ENCODE measurements at regions not wholly inside any gene's neighbourhood (a gene's known extent, or its start where the extent isn't known, plus 50 kb on each side); places are given as distances from the start of the nearest gene placed in this dataset.
"Not testable (repeated sequence)": the region's sequence is repeated elsewhere in the genome, so short reads cannot be mapped to it uniquely, and the experiment has no call there.

DNA sequence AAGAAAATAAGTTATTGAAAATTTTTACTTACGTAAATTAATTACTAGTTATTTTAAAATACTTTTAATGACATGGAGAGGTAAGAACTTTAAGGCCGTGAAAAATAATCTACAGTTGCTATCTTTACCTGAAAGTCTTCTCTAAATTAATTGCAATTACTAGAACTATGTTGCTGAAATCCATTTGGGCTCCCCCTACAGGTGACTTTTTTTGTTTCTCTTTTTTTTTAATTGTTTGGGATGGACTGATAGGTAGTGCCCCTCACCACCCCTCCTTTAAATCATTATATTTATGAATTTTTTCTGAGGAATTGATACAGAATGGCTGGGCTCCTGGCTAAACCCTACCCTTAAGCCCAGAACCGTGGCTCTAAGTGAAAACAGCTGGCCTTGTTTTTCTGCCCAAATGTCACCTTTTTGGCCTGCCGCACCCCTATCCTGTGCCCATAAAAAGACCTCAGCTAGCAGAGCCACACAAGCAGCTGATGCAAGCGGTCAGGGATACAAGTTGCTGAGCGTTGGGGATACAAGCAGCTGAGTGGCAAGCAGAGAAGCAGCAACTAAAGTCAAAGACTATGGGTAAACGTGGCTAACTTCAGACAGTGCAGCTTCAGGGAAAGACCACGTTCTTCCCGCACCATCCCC lies 315.2 kb upstream of the ACO1 start:
- no peak for DNase-seq

DNA sequence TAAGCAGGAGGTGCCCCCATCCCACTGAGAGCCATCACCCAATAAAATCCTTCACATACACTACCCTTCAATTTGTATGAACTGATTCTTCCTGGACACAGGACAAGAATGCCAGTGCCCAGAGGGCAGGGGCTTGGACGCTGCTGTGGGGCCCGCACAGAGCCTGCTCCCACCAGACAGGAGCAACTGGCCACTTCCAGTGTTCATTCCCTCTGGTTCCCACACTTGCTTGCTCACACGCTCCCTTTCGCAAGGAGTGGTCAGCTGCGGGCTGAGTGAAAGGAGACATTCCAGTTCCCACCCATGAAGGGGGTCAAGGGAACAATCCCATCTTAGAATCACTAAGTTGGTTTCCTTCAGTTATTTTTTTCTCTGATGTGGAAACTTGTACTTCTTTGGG lies 314.5 kb upstream of the ACO1 start:
- DNase-seq, result no peak

DNA sequence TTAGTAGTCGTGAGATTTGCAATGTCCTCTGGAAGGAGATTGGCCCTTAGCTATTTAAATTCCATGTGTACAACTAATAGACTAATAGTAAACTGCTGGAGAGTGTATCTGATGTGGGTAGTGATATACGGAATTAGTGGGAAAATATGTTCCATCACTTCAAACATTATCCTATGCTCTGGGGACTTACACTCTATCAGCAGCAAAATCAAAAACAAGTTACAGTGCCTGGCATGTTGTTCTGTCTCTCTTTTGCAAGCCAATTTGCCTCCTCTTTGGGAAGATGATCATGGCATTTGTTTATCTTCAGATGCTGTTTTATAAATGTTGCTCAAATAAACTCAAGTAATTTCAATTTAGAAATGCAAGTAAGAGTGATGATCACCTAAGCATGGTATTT lies 311.9 kb upstream of the ACO1 start:
- DNase-seq, result no peak

DNA sequence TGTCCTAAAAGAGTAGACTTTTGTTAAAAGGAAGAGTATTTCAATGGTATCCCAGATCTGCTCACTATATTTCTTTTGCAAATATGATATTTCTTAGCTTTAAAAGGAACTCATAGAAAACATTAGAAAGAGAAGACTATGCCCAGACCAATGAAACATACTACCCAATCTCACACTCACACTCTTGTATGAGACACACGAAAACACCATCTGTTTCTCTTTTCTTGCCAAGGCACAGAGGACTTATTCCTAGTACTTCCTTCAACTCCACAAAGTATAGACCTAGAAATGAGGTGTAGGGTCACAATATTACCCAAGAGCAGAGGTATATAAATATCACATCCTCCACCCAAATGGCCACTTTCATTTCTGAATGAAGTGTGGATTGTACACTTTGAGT lies 292.4 kb upstream of the ACO1 start:
- no peak for DNase-seq

DNA sequence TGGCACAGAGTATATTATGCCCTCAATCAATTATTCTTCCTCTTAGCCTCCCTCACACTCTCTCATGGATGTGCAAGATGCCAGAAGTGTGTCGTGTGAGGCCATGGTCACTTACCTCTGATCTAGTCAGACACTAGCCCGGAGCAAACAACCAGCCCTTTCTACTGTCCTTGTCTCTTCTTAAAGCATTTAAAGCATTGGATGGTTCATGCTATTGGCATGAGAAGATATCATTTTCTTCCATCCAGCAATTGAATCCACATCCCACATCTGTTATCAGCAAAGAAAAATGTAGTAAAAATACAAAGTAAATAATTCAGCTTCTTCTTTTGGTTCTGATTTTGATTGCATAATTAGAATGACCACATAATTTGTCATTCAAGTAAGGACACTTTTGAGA lies 267.2 kb upstream of the ACO1 start:
- DNase-seq, result no peak

DNA sequence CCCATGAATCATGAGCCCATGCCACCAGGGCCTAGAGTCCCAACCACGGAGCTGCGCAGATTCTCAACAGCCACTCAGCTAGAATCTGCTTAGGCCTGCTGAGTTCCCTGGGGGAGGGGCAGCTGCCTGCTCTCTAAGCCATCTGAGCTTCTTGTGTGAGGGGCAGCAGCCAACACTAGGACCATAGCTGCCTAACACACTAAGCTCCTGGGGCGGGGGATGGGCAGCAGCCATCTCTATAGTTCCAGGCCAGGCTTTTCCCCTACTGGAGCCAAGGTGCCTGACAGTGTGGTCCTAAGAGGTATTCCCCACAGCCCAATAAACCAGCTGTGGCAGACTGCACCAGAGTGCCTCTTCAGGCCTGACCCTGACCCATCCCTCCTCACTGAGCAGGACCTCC lies 255.9 kb upstream of the ACO1 start:
- no peak for DNase-seq

DNA sequence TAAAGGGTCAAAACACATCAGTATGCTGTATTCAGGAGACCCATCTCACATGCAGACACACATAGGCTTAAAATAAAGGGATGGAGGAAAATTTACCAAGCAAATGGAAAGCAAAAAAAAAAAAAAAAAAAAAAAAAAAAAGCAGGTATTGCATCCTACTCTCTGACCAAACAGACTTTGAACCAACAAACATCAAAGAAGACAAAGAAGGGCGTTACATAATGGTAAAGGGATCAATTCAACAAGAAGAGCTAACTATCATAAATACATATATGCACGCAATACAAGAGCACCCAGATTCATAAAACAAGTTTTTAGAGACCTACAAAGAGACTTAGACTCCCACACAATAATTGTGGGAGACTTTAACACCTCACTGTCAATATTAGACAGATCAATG lies 253.7 kb upstream of the ACO1 start:
- DNase-seq, result not testable (repeated sequence)

DNA sequence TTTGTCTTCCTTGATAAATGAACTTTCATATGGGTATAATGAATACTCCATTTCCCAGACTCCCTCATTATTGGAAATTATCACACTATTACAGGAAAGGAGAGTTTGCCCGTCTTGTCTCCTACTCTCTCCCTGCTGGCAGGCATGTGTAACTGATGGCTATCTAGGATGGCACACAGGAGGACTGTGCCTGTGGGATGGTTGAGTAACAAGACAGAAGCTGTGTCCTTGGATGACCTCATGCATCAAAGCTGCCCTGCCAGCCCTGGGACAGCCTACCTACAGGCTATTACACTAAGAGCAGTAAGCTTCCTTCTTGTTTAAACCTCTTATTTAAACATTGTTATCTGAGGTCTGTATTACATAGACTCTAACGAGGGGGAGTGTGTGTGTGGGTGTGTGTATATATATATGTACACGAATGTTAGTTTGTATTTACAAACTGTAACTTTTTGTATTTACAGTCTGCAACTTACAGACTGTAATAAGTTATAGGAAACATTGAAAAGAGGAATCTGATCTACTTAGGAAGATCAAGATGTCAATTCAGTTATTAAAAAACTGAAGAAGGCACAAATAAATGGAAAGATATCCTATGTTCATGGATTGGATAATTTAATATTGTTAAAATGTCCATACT lies 247.6 kb upstream of the ACO1 start:
- DNase-seq, result no peak

DNA sequence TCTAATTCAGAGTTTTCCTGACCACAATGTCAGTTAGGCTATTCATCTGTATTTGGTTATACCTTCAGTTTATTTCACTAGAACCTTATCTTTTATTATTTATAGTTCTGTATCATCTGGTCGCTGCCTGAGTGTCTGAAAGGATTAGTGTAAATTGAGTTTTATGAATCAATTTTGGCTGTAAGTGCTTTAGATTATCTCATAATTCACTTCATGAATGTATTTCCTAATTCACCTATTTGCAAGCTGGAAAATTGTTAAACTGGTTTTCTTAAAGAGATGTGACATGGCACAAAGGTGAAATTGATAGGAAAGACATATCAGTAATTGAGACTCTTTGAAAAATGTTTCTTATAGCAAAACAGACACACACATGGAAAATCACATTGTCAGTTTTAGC lies 242.4 kb upstream of the ACO1 start:
- no peak for DNase-seq

DNA sequence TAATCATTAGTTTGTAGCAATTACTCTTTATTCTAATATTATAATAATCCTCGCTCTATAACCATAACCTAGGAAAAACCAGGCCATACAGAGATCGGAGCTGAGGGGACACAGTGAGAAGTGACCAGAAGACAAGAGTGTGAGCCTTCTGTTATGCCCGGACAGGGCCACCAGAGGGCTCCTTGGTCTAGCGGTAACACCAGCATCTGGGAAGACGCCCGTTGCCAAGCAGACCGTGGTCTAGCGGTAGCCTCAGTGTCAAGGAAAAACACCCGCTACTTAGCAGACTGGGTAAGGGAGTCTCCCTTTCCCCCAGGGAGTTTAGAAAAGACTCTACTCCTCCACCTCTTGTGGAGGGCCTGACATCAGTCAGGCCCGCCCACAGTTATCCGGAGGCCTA lies 235.9 kb upstream of the ACO1 start:
- DNase-seq, result not testable (repeated sequence)

DNA sequence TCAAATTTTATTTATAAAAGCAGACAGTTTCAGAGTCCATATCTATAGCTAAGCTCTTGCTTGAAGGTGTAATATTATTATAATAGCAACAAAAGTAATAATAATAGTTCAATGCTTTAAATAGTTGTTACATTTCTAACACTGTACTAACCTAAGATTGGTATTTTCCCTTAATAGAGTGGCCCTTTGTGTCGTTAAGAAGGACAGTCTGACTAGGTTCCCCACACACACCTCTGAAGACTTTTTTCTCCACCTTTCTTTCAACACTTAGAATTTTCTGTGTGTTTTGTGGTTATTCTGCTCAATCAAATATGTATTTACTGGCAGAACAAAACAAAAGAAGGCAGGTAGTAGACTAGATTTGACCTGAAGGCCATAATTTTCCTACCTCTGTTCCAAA lies 223.2 kb upstream of the ACO1 start:
- DNase-seq, result no peak

DNA sequence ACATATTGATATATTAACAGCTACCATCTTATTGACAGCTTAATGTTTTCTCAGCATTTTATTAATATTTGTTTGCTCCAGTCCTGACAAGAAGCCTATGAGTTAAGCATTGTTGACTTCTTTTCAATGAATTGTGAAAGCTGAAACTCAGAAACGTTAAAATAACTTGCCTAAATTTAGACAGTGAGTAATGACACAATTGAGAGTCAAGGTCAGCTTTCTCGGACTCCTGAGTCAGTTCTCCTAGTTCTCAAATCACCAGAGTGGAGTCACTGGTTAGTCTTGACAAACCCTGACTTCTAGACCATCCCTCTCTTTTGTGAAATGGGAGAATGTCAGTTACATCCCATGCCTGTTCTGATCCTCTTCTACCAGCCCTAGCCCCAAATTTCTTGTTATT lies 222.7 kb upstream of the ACO1 start:
- DNase-seq, result no peak

DNA sequence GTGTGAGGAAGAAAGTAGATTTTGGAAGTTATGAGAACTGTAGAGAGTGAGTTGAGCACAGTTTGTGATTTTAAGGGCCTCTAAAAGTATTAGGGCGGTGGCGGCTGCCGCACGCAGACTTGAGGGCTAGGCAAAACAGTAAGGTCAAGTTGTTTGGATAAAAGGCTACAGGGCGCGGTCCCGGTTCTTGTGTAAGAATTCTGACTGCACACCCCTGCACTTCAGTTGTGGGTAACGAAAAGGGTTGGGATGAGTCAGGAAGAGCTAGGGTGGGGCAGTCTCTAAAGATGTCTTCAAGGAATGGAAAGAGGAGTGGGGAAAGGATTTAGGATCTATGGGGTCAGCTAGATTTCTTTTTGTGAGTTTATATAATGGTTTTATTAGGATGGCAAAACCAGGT lies 218.1 kb upstream of the ACO1 start:
- DNase-seq, result not testable (repeated sequence)

DNA sequence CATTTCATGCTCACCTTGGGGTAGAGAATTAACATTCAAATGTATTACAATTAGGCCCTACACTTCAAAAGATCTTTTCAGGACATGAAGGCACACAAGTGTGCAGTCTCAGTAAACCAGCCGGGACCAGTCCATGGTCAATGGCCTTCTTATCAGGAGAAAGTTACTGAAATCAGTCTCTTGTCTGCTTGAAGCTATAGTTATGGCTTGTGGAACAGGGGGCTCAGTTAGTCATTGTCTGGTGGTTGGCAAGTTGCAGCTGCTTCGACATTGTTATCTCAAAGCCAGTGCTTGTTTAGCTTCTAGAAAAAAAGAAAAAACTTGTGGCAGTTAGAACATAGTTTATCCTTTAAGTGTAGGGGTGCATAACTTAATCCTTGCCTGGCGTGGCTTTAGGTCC lies 213.1 kb upstream of the ACO1 start:
- DNase-seq, result no peak

DNA sequence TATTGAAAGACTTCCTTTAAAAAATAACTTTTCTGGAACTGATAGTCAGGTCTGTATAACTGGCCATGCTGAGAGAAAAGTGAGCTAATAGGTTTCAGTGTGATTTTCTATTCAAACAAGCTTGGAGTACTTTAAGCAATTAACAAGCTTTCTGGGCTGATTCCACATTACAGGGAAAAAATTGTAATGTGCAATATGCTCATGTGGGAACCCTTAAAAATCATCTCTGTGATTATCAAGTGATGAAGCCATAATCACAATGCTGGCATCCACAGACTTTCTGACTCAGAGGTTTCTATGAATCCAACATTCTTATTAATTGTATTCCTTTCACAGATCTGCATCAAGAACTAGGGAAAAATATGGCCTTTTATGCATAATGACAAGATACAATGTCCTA lies 212.2 kb upstream of the ACO1 start:
- DNase-seq, result no peak

DNA sequence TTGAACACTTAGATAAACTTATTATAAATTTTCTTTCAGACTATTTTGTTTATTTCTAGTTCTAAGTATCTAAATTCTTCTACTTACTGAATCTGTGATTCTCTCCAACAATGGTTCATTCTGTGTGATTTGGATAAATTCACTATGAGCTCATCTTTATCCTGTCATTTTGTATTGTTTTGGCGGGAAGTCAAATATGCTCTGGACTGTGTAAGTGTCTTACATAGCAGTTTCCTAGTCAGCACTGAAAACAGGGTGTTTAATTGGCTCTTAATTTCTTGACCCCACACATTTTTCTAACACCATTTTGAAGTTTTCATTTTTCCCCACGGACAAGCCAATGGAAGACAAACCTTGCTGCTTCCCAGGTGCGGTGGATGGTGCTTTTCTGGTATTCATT lies 207.0 kb upstream of the ACO1 start:
- DNase-seq, result peak; percentile 68

DNA sequence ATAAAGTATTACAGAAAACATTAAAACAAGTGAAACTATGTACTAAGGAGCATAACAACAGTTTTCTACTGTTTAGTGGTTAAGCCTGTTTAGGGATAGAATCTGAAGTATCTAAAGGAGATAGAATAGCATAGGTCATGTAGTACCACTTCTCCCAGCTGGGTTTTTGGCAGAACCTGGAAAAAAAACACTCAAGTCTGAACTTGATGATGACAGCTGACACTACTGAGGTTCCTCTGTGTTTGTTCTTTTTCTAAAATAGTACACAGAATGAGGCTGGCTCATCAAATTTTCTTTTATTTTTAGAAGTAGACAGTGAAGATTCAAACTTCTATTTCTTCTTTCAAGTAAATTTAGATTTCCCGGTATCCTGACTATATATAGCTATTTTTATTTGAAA lies 203.8 kb upstream of the ACO1 start:
- DNase-seq, result peak; percentile 8

DNA sequence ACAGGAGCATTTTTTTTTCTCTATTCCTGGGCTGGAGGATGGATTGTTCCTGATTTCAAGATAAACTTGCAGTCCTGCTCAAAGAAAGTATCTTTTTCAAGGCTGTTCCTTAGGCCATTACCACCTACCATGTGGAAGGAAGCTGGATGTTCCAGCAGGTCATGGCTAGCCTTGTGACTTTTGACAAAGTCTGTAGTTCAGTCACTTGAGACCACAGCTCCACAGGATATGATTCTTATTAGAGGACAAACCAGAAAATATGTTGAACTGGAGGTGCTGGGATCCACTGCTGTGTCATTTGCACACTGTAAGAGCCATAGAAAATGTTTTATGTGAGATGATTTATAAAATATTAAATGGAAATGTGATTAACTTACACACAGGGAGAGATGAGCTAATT lies 184.2 kb upstream of the ACO1 start:
- DNase-seq, result no peak

DNA sequence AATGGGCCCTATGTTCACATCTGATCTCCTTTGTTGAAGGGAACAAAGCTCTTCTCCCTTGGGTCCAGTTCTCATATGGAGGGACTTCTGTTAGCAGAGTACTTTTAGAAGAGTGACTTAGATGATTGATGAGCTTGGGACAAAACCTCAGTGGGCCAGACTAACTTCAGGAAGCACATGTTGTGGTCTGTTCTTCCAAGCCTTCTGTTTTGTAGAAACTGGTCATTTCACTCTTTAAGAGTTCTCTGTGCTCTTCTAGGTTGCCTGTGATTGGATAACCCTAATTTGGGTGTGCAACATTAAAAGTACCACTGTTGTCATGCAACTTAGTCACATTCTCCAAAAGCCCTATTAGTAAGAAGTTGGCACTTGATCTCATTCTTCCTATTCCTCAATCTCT lies 183.5 kb upstream of the ACO1 start:
- DNase-seq, result no peak

DNA sequence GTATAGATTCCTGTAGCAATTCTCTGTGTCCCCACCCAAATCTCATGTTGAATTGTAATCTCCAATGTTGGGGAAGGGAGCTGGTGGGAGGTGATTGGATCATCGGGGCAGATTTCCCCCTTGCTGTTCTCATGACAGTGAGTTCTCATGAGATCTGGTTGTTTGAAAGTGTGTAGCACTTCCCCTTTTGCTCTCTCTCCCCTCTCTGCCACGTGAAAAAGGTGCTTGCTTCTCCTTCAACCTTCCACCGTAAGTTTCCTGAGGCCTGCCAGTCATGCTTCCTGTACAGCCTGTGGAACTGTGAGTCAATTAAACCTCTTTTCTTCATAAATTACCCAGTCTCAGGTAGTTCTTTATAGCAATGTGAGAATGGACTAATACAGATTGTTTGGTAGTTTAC lies 175.3 kb upstream of the ACO1 start:
- not testable (repeated sequence) for DNase-seq

DNA sequence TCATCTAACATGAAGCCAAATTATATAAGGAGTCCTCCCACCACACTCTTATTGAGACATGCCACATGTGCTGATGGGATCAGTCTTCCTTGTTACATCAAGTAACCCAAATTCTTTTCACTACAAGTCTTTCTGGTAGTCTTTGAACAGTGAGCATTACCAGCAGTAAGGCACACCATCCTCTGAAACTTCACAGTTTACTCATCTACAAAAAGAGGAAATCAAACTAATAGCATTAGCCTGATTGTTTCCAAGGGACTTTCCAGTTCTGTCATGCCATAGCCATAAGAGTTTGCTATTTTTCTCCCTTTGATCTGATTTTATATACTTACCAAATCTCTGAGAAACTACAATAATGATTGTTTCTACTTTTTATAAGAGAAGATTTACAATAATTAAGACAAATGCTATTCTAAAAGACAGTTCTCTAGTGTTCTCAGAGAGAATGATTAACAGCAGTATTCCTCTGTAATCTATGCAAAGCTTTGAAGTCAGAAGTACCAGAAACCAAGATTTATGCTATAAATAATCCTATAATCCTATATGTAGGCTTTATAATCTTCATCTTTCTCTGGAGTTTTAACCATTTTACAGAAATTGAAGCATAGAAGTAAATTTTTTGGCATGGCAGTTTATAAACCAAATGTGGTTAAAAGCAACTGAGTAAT lies 166.2 kb upstream of the ACO1 start:
- no peak for DNase-seq

DNA sequence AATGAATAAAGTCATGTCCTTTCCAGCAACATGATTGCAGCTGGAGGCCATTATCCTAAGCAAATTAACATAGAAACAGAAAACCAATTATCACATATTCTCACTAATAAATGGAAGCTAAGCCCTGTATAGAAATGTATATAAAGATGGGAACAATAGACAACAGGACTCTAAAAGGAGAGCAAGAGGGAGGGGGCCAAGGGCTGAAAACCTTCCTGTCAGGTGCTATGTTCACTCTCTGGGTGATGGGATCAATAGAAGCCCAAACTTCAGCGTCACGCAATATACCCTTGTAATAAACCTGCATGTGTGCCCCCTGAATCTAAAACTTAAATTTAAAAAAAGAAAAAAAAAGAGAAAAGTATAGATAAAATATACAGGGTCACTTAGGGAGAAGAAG lies 163.7 kb upstream of the ACO1 start:
- no peak for DNase-seq

DNA sequence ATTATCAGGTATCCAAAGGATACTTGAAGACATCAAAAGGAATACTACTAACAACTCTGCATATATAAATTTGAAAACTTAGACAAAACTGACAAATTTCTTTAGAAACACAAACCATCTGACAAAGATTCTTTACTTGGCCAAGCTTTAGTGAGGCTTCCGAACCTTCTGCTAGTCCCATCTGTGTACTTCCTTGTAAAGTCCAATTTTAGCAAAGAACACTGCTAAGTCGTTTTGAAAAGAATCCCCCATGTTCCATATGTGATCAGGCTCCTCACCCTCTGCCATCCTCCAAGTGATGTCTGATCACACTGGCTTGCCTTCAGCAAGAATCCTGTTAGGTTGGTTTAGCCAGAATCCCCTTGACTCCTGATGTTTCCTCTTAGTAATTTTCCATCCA lies 150.0 kb upstream of the ACO1 start:
- no peak for DNase-seq

DNA sequence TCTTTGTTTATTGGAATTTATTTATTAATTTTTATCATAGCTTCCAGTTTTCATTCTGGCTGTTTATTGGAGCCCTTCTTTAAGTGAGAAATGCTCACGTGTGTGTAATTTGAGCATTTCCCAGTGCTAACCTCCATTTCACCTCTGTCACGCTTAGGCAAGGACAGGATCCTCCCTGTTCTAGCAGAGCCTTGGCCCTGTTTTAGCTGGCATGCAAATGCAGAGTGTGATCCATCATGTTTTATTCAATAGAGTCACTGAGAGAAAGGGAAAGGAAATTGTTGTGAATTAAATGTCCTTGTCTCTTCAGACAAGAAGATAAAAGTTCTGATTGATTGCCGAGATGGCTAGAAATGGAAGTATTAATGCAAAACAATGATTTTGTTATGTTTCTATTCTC lies 137.3 kb upstream of the ACO1 start:
- no peak for DNase-seq

All from tongue (tissue), 1 donor.